Stimulated activated effector memory CD8-positive, alpha-beta T cell treated with anti-CD3 and anti-CD28 coated beads, Interleukin-12 subunit alpha, Interleukin-12 subunit beta, amount 100 ng/mL, for 72 hours (primary cell): ENCODE measurements at regions not wholly inside any gene's neighbourhood (a gene's known extent, or its start where the extent isn't known, plus 50 kb on each side); places are given as distances from the start of the nearest gene placed in this dataset.

Experiments
- ATAC-seq: fragments of 150-1000 bp; cut with Tn5 transposase; 2 replicates; pipeline ENCODE4 v1.10.0; 2021
- DNase-seq, 2 donors: peaks; one replicate each; pipeline ENCODE4 v3.0.0; 2021 to 2022; ENCODE audit warnings: low spot score in 2 of 2
- H3K27ac Mint-ChIP-seq: one replicate; pipeline ENCODE4 v1.8.0; 2022; ENCODE audit warnings: mild to moderate bottlenecking, mixed read lengths
- H3K36me3 Mint-ChIP-seq: one replicate; pipeline ENCODE4 v1.8.0; 2022; ENCODE audit warnings: mild to moderate bottlenecking, mixed read lengths
- H3K4me1 Mint-ChIP-seq: one replicate; pipeline ENCODE4 v1.8.0; 2022; ENCODE audit warnings: mixed read lengths
- H3K4me3 Mint-ChIP-seq: one replicate; pipeline ENCODE4 v1.8.0; 2022; ENCODE audit warnings: mild to moderate bottlenecking, mixed read lengths
- H3K9me3 Mint-ChIP-seq: one replicate; pipeline ENCODE4 v1.8.0; 2022; ENCODE audit warnings: mixed read lengths

- Mint-ChIP-seq H3K4me1 (no peaks in the 10 kb centered on the region), H3K36me3 (no peaks in the 10 kb centered on the region), H3K27ac (no peak overlapping the region), H3K4me3 (no peak overlapping the region), H3K9me3 (no peaks in the 10 kb centered on the region)
- ATAC-seq (no peak), DNase-seq (no peak)
These were observed 60.2 kb upstream of the STEAP1 start for GRCh38 chr7:90094030-90094429.
